ENCODE measurements at regions not wholly inside any gene's neighbourhood (a gene's known extent, or its start where the extent isn't known, plus 50 kb on each side); places are given as distances from the start of the nearest gene placed in this dataset.

DNA sequence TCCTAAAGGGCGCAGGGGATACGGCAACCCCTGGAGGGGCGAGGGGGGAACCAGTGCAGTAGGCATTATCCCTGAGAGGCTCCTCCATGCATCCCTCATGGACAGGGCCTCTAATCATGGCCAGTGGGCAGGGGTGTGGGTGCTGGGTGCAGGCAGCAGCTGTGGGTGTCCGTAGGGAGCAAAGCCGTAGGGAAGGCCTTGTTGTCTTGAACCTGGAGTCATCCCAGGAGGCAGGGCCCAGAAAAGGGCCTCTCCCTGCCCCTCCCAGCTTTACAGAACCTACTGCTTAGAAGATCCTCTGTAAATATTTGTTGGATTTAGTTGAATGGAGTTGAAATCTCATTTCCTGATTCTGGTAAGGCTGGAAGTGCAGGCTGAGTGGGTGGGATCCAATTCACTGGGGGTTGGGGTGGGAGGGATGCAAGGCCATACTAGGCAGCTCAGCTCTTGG lies 207.0 kb upstream of the HAAO start:
- Histone ChIP-seq H3K18ac (ENCODE audit: low read length) (peak overlapping the region; percentile 88), H3K4me3 (ENCODE audit: low read length in 2 of 2) (no peak overlapping the region), H2BK12ac (ENCODE audit: low read length) (peak overlapping the region; percentile 93), H2BK120ac (ENCODE audit: low read depth, low read length) (peak overlapping the region; percentile 5), H3K9ac (ENCODE audit: low read depth, low read length, poor library complexity) (peak overlapping the region; percentile 12), H3K27ac (replicated peaks; ENCODE audit: low read length) (no peak overlapping the region), H3K79me1 (ENCODE audit: low read depth, low read length) (no peaks in the 10 kb centered on the region), H3K27me3 (ENCODE audit: control insufficient read depth in 3 of 3, insufficient read depth in 3 of 3, low read depth in 1 of 3, low read length in 3 of 3) (peaks cover 0 to 2% (median 0%) of the 10 kb centered on the region in 3 experiments), H3K4ac (ENCODE audit: low read length) (no peak overlapping the region), H3K14ac (ENCODE audit: low read length) (peak overlapping the region; percentile 51), H2AFZ (ENCODE audit: low read length) (no peak overlapping the region), H2BK15ac (ENCODE audit: low read length) (peak overlapping the region; percentile 62), H3K4me1 (ENCODE audit: control insufficient read depth in 2 of 2, insufficient read depth in 1 of 2, low read depth in 1 of 2, low read length in 2 of 2) (peaks cover 0 to 6% of the 10 kb centered on the region in 2 donors), H4K91ac (ENCODE audit: low read depth, low read length, poor library complexity) (no peak overlapping the region), H2BK5ac (ENCODE audit: low read length) (peak overlapping the region; percentile 92), H3K23ac (ENCODE audit: low read depth, low read length, poor library complexity) (no peak overlapping the region), H2AK5ac (ENCODE audit: low read depth, low read length) (peak overlapping the region; percentile 83), H3K9me3 (replicated peaks in 1 of 2; ENCODE audit: control insufficient read depth in 2 of 2, insufficient read depth in 1 of 2, low read depth in 1 of 2, low read length in 2 of 2) (peaks cover 0 to 4% of the 10 kb centered on the region in 2 donors), H4K8ac (ENCODE audit: low read depth, low read length) (no peak overlapping the region), H3K36me3 (replicated peaks in 1 of 2; ENCODE audit: control insufficient read depth in 2 of 2, insufficient read depth in 2 of 2, low read length in 2 of 2) (no peaks in the 10 kb centered on the region), H3K4me2 (ENCODE audit: insufficient read depth, low read length, poor library complexity, severe bottlenecking) (no peak overlapping the region)
- no CpG with 5 or more reads among the region's 5 CpGs for WGBS, 2 donors (ENCODE audit: extremely low coverage in 2 of 2, insufficient read length in 2 of 2, insufficient replicate concordance in 1 of 2)
- DNase-seq (ENCODE audit: low spot score): no peak

DNA sequence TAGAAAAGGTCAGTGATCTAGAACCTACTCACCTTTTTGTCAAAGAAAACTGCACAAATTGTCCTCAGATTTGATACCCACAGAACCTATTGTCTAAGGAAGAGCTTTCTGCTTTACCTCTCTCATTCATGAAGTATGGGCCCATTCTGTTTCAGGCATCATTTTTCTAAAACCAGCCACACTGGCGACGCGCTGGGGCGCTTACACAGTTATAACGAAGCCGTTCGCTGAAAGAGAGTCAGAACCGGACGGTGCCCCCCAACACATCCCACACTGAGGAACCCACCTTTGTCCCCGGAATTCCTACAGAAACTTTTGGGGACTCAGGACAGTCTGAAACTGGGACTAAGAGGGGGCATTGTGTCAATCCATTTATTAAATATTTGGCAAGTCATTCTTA lies 206.3 kb upstream of the HAAO start:
- Histone ChIP-seq H2BK12ac (ENCODE audit: low read length) (no peak overlapping the region), H3K4me2 (ENCODE audit: insufficient read depth, low read length, poor library complexity, severe bottlenecking) (no peak overlapping the region), H2BK15ac (ENCODE audit: low read length) (no peak overlapping the region), H2AK5ac (ENCODE audit: low read depth, low read length) (no peak overlapping the region), H3K4me1 (ENCODE audit: control insufficient read depth in 2 of 2, insufficient read depth in 1 of 2, low read depth in 1 of 2, low read length in 2 of 2) (peaks cover 0 to 6% of the 10 kb centered on the region in 2 donors), H3K27ac (replicated peaks; ENCODE audit: low read length) (no peak overlapping the region), H3K4ac (ENCODE audit: low read length) (no peak overlapping the region), H3K36me3 (replicated peaks in 1 of 2; ENCODE audit: control insufficient read depth in 2 of 2, insufficient read depth in 2 of 2, low read length in 2 of 2) (no peaks in the 10 kb centered on the region), H4K8ac (ENCODE audit: low read depth, low read length) (no peak overlapping the region), H3K18ac (ENCODE audit: low read length) (no peak overlapping the region), H3K9me3 (replicated peaks in 1 of 2; ENCODE audit: control insufficient read depth in 2 of 2, insufficient read depth in 1 of 2, low read depth in 1 of 2, low read length in 2 of 2) (peaks cover 0 to 4% of the 10 kb centered on the region in 2 donors), H2BK5ac (ENCODE audit: low read length) (no peak overlapping the region), H3K14ac (ENCODE audit: low read length) (no peak overlapping the region), H3K4me3 (ENCODE audit: low read length in 2 of 2) (no peak overlapping the region), H4K91ac (ENCODE audit: low read depth, low read length, poor library complexity) (no peak overlapping the region), H3K23ac (ENCODE audit: low read depth, low read length, poor library complexity) (no peak overlapping the region), H2BK120ac (ENCODE audit: low read depth, low read length) (no peak overlapping the region), H3K27me3 (ENCODE audit: control insufficient read depth in 3 of 3, insufficient read depth in 3 of 3, low read depth in 1 of 3, low read length in 3 of 3) (peaks cover 0 to 2% (median 0%) of the 10 kb centered on the region in 3 experiments), H2AFZ (ENCODE audit: low read length) (no peak overlapping the region), H3K79me1 (ENCODE audit: low read depth, low read length) (no peaks in the 10 kb centered on the region), H3K9ac (ENCODE audit: low read depth, low read length, poor library complexity) (no peak overlapping the region)
- no peak for DNase-seq (ENCODE audit: low spot score)
- no CpG with 5 or more reads among the region's 10 CpGs for WGBS, 2 donors (ENCODE audit: extremely low coverage in 2 of 2, insufficient read length in 2 of 2, insufficient replicate concordance in 1 of 2)

DNA sequence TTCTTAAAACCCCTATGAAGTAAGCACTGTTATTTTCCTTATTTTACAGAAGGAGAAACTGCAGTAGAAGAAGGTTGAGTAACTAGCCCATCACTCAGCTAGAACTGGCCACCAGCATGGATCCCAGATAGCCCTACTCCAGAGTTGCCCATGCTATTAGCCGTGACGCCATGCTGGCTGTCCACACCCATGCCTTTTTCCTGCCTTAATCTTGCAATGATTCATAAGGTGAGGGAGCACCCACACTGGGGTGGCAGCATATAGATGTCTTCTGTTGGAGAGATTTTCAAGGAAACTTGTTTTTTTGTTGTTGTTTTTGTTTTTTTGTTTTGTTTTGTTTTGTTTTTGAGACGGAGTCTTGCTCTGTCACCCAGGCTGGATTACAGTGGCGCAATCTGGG lies 204.1 kb upstream of the HAAO start:
- Histone ChIP-seq H3K9ac (ENCODE audit: low read depth, low read length, poor library complexity) (no peak overlapping the region), H4K91ac (ENCODE audit: low read depth, low read length, poor library complexity) (no peak overlapping the region), H3K27ac (replicated peaks; ENCODE audit: low read length) (no peak overlapping the region), H2AK5ac (ENCODE audit: low read depth, low read length) (no peak overlapping the region), H2BK120ac (ENCODE audit: low read depth, low read length) (no peak overlapping the region), H3K9me3 (replicated peaks in 1 of 2; ENCODE audit: control insufficient read depth in 2 of 2, insufficient read depth in 1 of 2, low read depth in 1 of 2, low read length in 2 of 2) (peaks cover 0 to 4% of the 10 kb centered on the region in 2 donors), H3K18ac (ENCODE audit: low read length) (no peak overlapping the region), H2AFZ (ENCODE audit: low read length) (no peak overlapping the region), H3K14ac (ENCODE audit: low read length) (no peak overlapping the region), H3K27me3 (ENCODE audit: control insufficient read depth in 3 of 3, insufficient read depth in 3 of 3, low read depth in 1 of 3, low read length in 3 of 3) (peaks cover 0 to 2% (median 0%) of the 10 kb centered on the region in 3 experiments), H2BK5ac (ENCODE audit: low read length) (no peak overlapping the region), H3K36me3 (replicated peaks in 1 of 2; ENCODE audit: control insufficient read depth in 2 of 2, insufficient read depth in 2 of 2, low read length in 2 of 2) (no peaks in the 10 kb centered on the region), H3K4me2 (ENCODE audit: insufficient read depth, low read length, poor library complexity, severe bottlenecking) (no peak overlapping the region), H3K79me1 (ENCODE audit: low read depth, low read length) (no peaks in the 10 kb centered on the region), H2BK15ac (ENCODE audit: low read length) (no peak overlapping the region), H3K4ac (ENCODE audit: low read length) (no peak overlapping the region), H3K4me1 (ENCODE audit: control insufficient read depth in 2 of 2, insufficient read depth in 1 of 2, low read depth in 1 of 2, low read length in 2 of 2) (peaks cover 0 to 6% of the 10 kb centered on the region in 2 donors), H4K8ac (ENCODE audit: low read depth, low read length) (no peak overlapping the region), H2BK12ac (ENCODE audit: low read length) (no peak overlapping the region), H3K23ac (ENCODE audit: low read depth, low read length, poor library complexity) (no peak overlapping the region), H3K4me3 (ENCODE audit: low read length in 2 of 2) (peak overlapping the region in 1 of 2 donors; percentile 69)
- no peak for DNase-seq (ENCODE audit: low spot score)
- WGBS, 2 donors (ENCODE audit: extremely low coverage in 2 of 2, insufficient read length in 2 of 2, insufficient replicate concordance in 1 of 2): 80% methylated on average over 1 of the region's 4 CpGs; no CpG with 5 or more reads in 1 of the 2 donors

DNA sequence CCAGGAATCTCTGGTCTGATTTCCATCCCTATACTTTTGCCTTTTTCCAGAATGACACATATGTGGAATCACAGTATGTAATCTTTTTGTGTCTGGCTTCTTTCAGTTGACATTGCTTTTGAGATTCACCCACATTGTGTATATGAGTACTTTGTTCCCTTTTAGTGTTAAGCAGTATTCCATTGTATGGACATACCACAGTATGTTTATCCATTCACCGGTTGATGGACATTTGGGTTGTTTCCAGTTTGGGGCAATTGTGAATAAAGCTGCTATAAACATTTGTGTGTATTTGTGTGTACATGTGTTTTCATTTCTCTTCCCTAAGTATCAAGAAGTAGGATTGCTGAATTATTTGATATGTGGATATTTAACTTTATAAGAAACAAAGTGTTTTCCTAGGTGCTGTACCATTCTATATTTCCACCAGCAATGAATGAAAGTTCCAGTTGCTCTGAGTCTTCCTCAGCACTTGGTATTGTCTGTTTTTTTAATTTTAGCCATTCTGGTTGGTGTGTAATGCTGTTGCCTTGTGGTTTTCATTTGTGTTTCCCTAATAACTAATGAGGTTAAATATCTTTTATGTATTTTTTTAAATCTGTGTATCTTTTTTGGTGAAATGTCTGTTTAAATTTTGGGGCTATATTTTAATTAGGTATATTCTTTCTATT lies 203.5 kb upstream of the HAAO start:
- H3K4me1 ChIP-seq (ENCODE audit: control insufficient read depth in 2 of 2, insufficient read depth in 1 of 2, low read depth in 1 of 2, low read length in 2 of 2): peaks cover 0 to 6% of the 10 kb centered on the region in 2 donors
- peaks cover 0 to 4% of the 10 kb centered on the region in 2 donors for H3K9me3 ChIP-seq (replicated peaks in 1 of 2; ENCODE audit: control insufficient read depth in 2 of 2, insufficient read depth in 1 of 2, low read depth in 1 of 2, low read length in 2 of 2)
- no peak overlapping the region for H3K23ac ChIP-seq (ENCODE audit: low read depth, low read length, poor library complexity)
- no peak overlapping the region for H2AFZ ChIP-seq (ENCODE audit: low read length)
- no peak overlapping the region for H4K91ac ChIP-seq (ENCODE audit: low read depth, low read length, poor library complexity)
- no peak overlapping the region for H3K18ac ChIP-seq (ENCODE audit: low read length)
- H3K14ac ChIP-seq (ENCODE audit: low read length): no peak overlapping the region
- H2BK15ac ChIP-seq (ENCODE audit: low read length): no peak overlapping the region
- no peak overlapping the region for H4K8ac ChIP-seq (ENCODE audit: low read depth, low read length)
- H3K27me3 ChIP-seq (ENCODE audit: control insufficient read depth in 3 of 3, insufficient read depth in 3 of 3, low read depth in 1 of 3, low read length in 3 of 3): peaks cover 0 to 2% (median 0%) of the 10 kb centered on the region in 3 experiments
- no peak overlapping the region for H3K4me2 ChIP-seq (ENCODE audit: insufficient read depth, low read length, poor library complexity, severe bottlenecking)
- H3K9ac ChIP-seq (ENCODE audit: low read depth, low read length, poor library complexity): no peak overlapping the region
- no CpG with 5 or more reads among the region's 1 CpG for WGBS, 2 donors (ENCODE audit: extremely low coverage in 2 of 2, insufficient read length in 2 of 2, insufficient replicate concordance in 1 of 2)
- H2BK5ac ChIP-seq (ENCODE audit: low read length): no peak overlapping the region
- no peak overlapping the region for H3K4ac ChIP-seq (ENCODE audit: low read length)
- H2BK12ac ChIP-seq (ENCODE audit: low read length): no peak overlapping the region
- H3K36me3 ChIP-seq (replicated peaks in 1 of 2; ENCODE audit: control insufficient read depth in 2 of 2, insufficient read depth in 2 of 2, low read length in 2 of 2): no peaks in the 10 kb centered on the region
- H3K79me1 ChIP-seq (ENCODE audit: low read depth, low read length): no peaks in the 10 kb centered on the region
- no peak overlapping the region for H3K27ac ChIP-seq (replicated peaks; ENCODE audit: low read length)
- DNase-seq (ENCODE audit: low spot score): no peak
- no peak overlapping the region for H2BK120ac ChIP-seq (ENCODE audit: low read depth, low read length)
- H2AK5ac ChIP-seq (ENCODE audit: low read depth, low read length): no peak overlapping the region
- no peak overlapping the region for H3K4me3 ChIP-seq (ENCODE audit: low read length in 2 of 2)

All from neuronal stem cell (in vitro differentiated cells).